IPS DF 6.9 (cell line): ENCODE measurements at regions not wholly inside any gene's neighbourhood (a gene's known extent, or its start where the extent isn't known, plus 50 kb on each side); places are given as distances from the start of the nearest gene placed in this dataset.
A peak's percentile ranks its signal among the peaks of the same experiment; 100 is the strongest.

ENCODE experiments used
- DNase-seq: peaks from one replicate; pipeline ENCODE4 v3.0.0-alpha.2; 2013; ENCODE audit warnings: low read depth, low spot score
- H3K27ac ChIP-seq: one replicate; pipeline ENCODE4 v1.5.1; 2013; ENCODE audit warnings: low read length, control low read depth
- H3K27me3 ChIP-seq: 2 replicates; pipeline ENCODE4 v1.6.1; 2013; ENCODE audit warnings: mild to moderate bottlenecking, low read length; ENCODE audit not compliant: control insufficient read depth, insufficient read depth
- H3K36me3 ChIP-seq: 2 replicates; pipeline ENCODE4 v1.6.1; 2013; ENCODE audit warnings: low read length; ENCODE audit not compliant: control insufficient read depth, insufficient read depth
- H3K4me1 ChIP-seq: 2 replicates; pipeline ENCODE4 v1.6.1; 2013; ENCODE audit warnings: low read length; ENCODE audit not compliant: control insufficient read depth, insufficient read depth
- H3K4me3 ChIP-seq: 2 replicates; pipeline ENCODE4 v1.5.1; 2013; ENCODE audit warnings: mild to moderate bottlenecking, low read length
- H3K9me3 ChIP-seq: 2 replicates; pipeline ENCODE4 v1.6.1; 2013; ENCODE audit warnings: low read length, inconsistent platforms; ENCODE audit not compliant: control insufficient read depth, insufficient read depth
- WGBS: extraction: QIAGEN DNeasy Blood & Tissue Kit; methylation state at CpG from one replicate; pipeline ENCODE4 v1.1.7; 2013; ENCODE audit warnings: mixed read lengths, missing lambda C conversion rate; ENCODE audit not compliant: insufficient read length, insufficient coverage; 5-methylcytosine and 5-hydroxymethylcytosine counted together

- no CpG with 5 or more reads among the region's 1 CpG for WGBS
- H3K4me3 ChIP-seq, result no peak overlapping the region
- H3K27me3 ChIP-seq, result no peaks in the 10 kb centered on the region
- no peaks in the 10 kb centered on the region for H3K9me3 ChIP-seq
- H3K36me3 ChIP-seq, result no peaks in the 10 kb centered on the region
- 0 out of 2 replicates have a peak, but pooled peaks cover 2% of the 10 kb centered on the region for H3K4me1 ChIP-seq
- no peak for DNase-seq
- H3K27ac ChIP-seq, result no peak overlapping the region
These were observed 441.7 kb upstream of the NR2F2 start for GRCh38 chr15:95888762-95889161.

GRCh38 chr15:95894407-95894956, 436.0 kb upstream of the NR2F2 start:
- no peaks in the 10 kb centered on the region for H3K27me3 ChIP-seq
- no CpG with 5 or more reads among the region's 2 CpGs for WGBS
- no peaks in the 10 kb centered on the region for H3K9me3 ChIP-seq
- no peaks in the 10 kb centered on the region for H3K36me3 ChIP-seq
- no peak for DNase-seq
- no peak overlapping the region for H3K27ac ChIP-seq
- no peaks in the 10 kb centered on the region for H3K4me1 ChIP-seq
- H3K4me3 ChIP-seq, result no peak overlapping the region

GRCh38 chr15:95895508-95895907, 435.0 kb upstream of the NR2F2 start:
- H3K4me1 ChIP-seq, result no peaks in the 10 kb centered on the region
- no peaks in the 10 kb centered on the region for H3K9me3 ChIP-seq
- no peaks in the 10 kb centered on the region for H3K27me3 ChIP-seq
- no peaks in the 10 kb centered on the region for H3K36me3 ChIP-seq
- no peak overlapping the region for H3K4me3 ChIP-seq
- no peak overlapping the region for H3K27ac ChIP-seq
- DNase-seq, result no peak

GRCh38 chr15:95897651-95898050, 432.8 kb upstream of the NR2F2 start:
- DNase-seq, result no peak
- no peaks in the 10 kb centered on the region for H3K4me1 ChIP-seq
- H3K27ac ChIP-seq, result no peak overlapping the region
- no peaks in the 10 kb centered on the region for H3K9me3 ChIP-seq
- WGBS, result no CpG with 5 or more reads among the region's 2 CpGs
- H3K27me3 ChIP-seq, result no peaks in the 10 kb centered on the region
- H3K36me3 ChIP-seq, result no peaks in the 10 kb centered on the region
- H3K4me3 ChIP-seq, result no peak overlapping the region

GRCh38 chr15:95898761-95899160, 431.7 kb upstream of the NR2F2 start:
- H3K4me3 ChIP-seq, result no peak overlapping the region
- no peak for DNase-seq
- WGBS, result no CpG with 5 or more reads among the region's 1 CpG
- no peaks in the 10 kb centered on the region for H3K4me1 ChIP-seq
- no peaks in the 10 kb centered on the region for H3K27me3 ChIP-seq
- no peak overlapping the region for H3K27ac ChIP-seq
- H3K9me3 ChIP-seq, result no peaks in the 10 kb centered on the region
- no peaks in the 10 kb centered on the region for H3K36me3 ChIP-seq

GRCh38 chr15:95901271-95901670, 429.2 kb upstream of the NR2F2 start:
- DNase-seq, result no peak
- Histone ChIP-seq H3K27ac (no peak overlapping the region), H3K9me3 (no peaks in the 10 kb centered on the region), H3K36me3 (no peaks in the 10 kb centered on the region), H3K4me3 (no peak overlapping the region), H3K4me1 (no peaks in the 10 kb centered on the region), H3K27me3 (no peaks in the 10 kb centered on the region)
- WGBS, result no CpG with 5 or more reads among the region's 6 CpGs

GRCh38 chr15:95902606-95903005, 427.9 kb upstream of the NR2F2 start:
- no peaks in the 10 kb centered on the region for H3K9me3 ChIP-seq
- no CpG with 5 or more reads among the region's 3 CpGs for WGBS

GRCh38 chr15:95903352-95903751, 427.1 kb upstream of the NR2F2 start:
- no peak for DNase-seq
- H3K27ac ChIP-seq, result no peak overlapping the region
- H3K36me3 ChIP-seq, result no peaks in the 10 kb centered on the region
- no peaks in the 10 kb centered on the region for H3K9me3 ChIP-seq
- no CpG with 5 or more reads among the region's 4 CpGs for WGBS
- no peak overlapping the region for H3K4me3 ChIP-seq
- H3K27me3 ChIP-seq, result no peaks in the 10 kb centered on the region
- H3K4me1 ChIP-seq, result no peaks in the 10 kb centered on the region; the same call in 1 of the 2 replicates

More at GRCh38 chr15:95902606-95903005, 427.9 kb upstream of the NR2F2 start:
- Histone ChIP-seq H3K4me1 (no peaks in the 10 kb centered on the region; the same call in 1 of the 2 replicates), H3K27ac (no peak overlapping the region), H3K27me3 (no peaks in the 10 kb centered on the region), H3K4me3 (no peak overlapping the region), H3K36me3 (no peaks in the 10 kb centered on the region)
- DNase-seq, result no peak

GRCh38 chr15:95910643-95911212, 419.8 kb upstream of the NR2F2 start:
- Histone ChIP-seq H3K36me3 (no peaks in the 10 kb centered on the region), H3K4me1 (peaks cover 4% of the 10 kb centered on the region), H3K27ac (no peak overlapping the region), H3K4me3 (no peak overlapping the region), H3K27me3 (peaks cover 7% of the 10 kb centered on the region; the same call in 1 of the 2 replicates), H3K9me3 (no peaks in the 10 kb centered on the region)
- DNase-seq, result peak; percentile 71
- WGBS, result no CpG with 5 or more reads among the region's 11 CpGs

GRCh38 chr15:95911570-95912279, 418.8 kb upstream of the NR2F2 start:
- H3K27me3 ChIP-seq, result peaks cover 7% of the 10 kb centered on the region; the same call in 1 of the 2 replicates
- no CpG with 5 or more reads among the region's 11 CpGs for WGBS
- H3K27ac ChIP-seq, result no peak overlapping the region

More at GRCh38 chr15:95911570-95912279, 418.8 kb upstream of the NR2F2 start:
- no peaks in the 10 kb centered on the region for H3K9me3 ChIP-seq
- DNase-seq, result no peak
- H3K4me1 ChIP-seq, result peaks cover 4% of the 10 kb centered on the region
- no peaks in the 10 kb centered on the region for H3K36me3 ChIP-seq
- H3K4me3 ChIP-seq, result no peak overlapping the region
